Fibroblast of lung (primary cell): ENCODE measurements at regions not wholly inside any gene's neighbourhood (a gene's known extent, or its start where the extent isn't known, plus 50 kb on each side); places are given as distances from the start of the nearest gene placed in this dataset.

Experiments used
- DNase-seq, 2 donors: peaks; one replicate each; pipeline versions ENCODE4 v3.0.0 to v3.0.0-alpha.2; 2010; ENCODE audit warnings: low read depth in 2 of 2
- H2AFZ ChIP-seq: 2 replicates; pipeline ENCODE4 v1.5.1; 2012; ENCODE audit warnings: low read length, control low read depth, inconsistent platforms
- H3K27ac ChIP-seq: 2 replicates; pipeline ENCODE4 v1.5.1; 2011; ENCODE audit warnings: low read length, control low read depth; ENCODE audit not compliant: insufficient read depth
- H3K27me3 ChIP-seq: 2 replicates; pipeline ENCODE4 v1.5.1; 2011; ENCODE audit warnings: mild to moderate bottlenecking, low read length; ENCODE audit not compliant: control insufficient read depth, insufficient read depth
- H3K36me3 ChIP-seq: 2 replicates; pipeline ENCODE4 v1.5.1; 2011; ENCODE audit warnings: low read length; ENCODE audit not compliant: control insufficient read depth, insufficient read depth
- H3K4me1 ChIP-seq: 2 replicates; pipeline ENCODE4 v1.5.1; 2011; ENCODE audit warnings: low read length; ENCODE audit not compliant: control insufficient read depth, insufficient read depth; ENCODE audit errors: extremely low read depth
- H3K4me2 ChIP-seq: 2 replicates; pipeline ENCODE4 v1.5.1; 2011; ENCODE audit warnings: low read length, control low read depth; ENCODE audit not compliant: insufficient read depth; ENCODE audit errors: extremely low read depth
- H3K4me3 ChIP-seq, 4 experiments: fragments of 200-600 bp in 1 of 4; sonication (generic) in 1 of 4; replicated peaks in 1 of 4; 2 replicates each; pipeline ENCODE4 v1.5.1; 2011 to 2016; ENCODE audit warnings: low read length in 4 of 4, low read depth in 3 of 4, mild to moderate bottlenecking in 3 of 4, control low read depth in 2 of 4, inconsistent platforms in 1 of 4, mixed read lengths in 1 of 4; ENCODE audit not compliant: insufficient read depth in 1 of 4; ENCODE audit errors: control extremely low read depth in 1 of 4
- H3K79me2 ChIP-seq: 2 replicates; pipeline ENCODE4 v1.5.1; 2012; ENCODE audit warnings: mild to moderate bottlenecking, low read length, inconsistent platforms; ENCODE audit not compliant: control insufficient read depth, insufficient read depth
- H3K9ac ChIP-seq: 2 replicates; pipeline ENCODE4 v1.5.1; 2011; ENCODE audit warnings: mild to moderate bottlenecking, low read length, control low read depth; ENCODE audit not compliant: insufficient read depth
- H3K9me3 ChIP-seq: 2 replicates; pipeline ENCODE4 v1.5.1; 2012; ENCODE audit warnings: low read depth, low read length; ENCODE audit not compliant: control insufficient read depth, insufficient read depth
- H4K20me1 ChIP-seq: 2 replicates; pipeline ENCODE4 v1.5.1; 2011; ENCODE audit warnings: low read length; ENCODE audit not compliant: control insufficient read depth, insufficient read depth; ENCODE audit errors: extremely low read depth
- EZH2 ChIP-seq: IDR thresholded peaks from 2 replicates; pipeline ENCODE4 v1.5.1; 2012; ENCODE audit warnings: low read length, control low read depth, mild to moderate bottlenecking; ENCODE audit errors: missing control alignments
- TF ChIP-seq, protein P1 (sequence below), 2 donors: IDR thresholded peaks in 1 of 2; conservative IDR thresholded peaks in 1 of 2; 1 replicate in 1 of 2; 2 replicates in 1 of 2; pipeline ENCODE4 v1.5.1; 2011 to 2012; ENCODE audit warnings: low read length in 2 of 2, control low read depth in 1 of 2, inconsistent platforms in 1 of 2, low read depth in 1 of 2, mild to moderate bottlenecking in 1 of 2

DNA sequence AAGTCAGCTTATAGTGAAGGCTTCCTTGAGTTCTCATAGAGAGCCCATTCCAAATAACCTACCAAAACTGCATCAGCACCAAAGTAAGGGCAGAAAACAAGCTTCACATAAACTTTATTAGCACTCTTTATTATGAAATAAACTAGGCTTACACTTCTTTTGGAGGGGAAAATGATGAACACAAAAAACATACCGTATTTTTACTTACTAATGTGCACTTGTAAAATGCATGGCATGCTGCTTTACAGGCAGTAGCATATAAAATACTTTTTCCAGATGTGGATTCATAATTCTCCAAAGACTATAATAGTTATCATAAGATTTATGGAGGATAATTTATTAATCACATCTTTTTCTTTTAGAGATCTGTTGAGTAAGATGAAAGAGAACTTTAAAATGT, 133.9 kb downstream of the OSR1 start:
- no peaks in the 10 kb centered on the region for H3K79me2 ChIP-seq
- no peak overlapping the region for H2AFZ ChIP-seq
- no peaks in the 10 kb centered on the region for H3K4me1 ChIP-seq

DNA sequence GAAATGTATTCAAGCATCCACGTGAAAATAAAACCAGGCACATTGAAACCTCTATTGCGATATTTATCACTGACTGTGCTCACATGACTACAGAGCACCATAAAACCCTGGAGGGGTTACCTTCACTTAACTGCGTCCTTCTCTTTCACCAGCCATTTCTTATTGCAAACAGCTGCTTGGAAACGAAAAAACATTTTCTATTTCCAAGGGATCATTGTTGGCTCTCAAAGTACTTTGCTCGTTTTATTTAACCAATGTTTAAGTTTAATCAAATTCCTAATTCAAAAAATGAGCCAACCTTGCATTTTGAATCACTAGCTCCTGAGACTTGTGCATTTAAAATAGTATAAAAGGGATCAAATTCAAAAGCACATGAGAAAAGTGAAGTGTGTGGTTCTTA, 134.4 kb downstream of the OSR1 start:
- no peaks in the 10 kb centered on the region for H3K4me1 ChIP-seq
- H4K20me1 ChIP-seq: no peaks in the 10 kb centered on the region
- H3K27me3 ChIP-seq: no peaks in the 10 kb centered on the region
- H3K36me3 ChIP-seq: no peaks in the 10 kb centered on the region
- no peak overlapping the region for H3K4me2 ChIP-seq
- TF ChIP-seq, protein P1, sequence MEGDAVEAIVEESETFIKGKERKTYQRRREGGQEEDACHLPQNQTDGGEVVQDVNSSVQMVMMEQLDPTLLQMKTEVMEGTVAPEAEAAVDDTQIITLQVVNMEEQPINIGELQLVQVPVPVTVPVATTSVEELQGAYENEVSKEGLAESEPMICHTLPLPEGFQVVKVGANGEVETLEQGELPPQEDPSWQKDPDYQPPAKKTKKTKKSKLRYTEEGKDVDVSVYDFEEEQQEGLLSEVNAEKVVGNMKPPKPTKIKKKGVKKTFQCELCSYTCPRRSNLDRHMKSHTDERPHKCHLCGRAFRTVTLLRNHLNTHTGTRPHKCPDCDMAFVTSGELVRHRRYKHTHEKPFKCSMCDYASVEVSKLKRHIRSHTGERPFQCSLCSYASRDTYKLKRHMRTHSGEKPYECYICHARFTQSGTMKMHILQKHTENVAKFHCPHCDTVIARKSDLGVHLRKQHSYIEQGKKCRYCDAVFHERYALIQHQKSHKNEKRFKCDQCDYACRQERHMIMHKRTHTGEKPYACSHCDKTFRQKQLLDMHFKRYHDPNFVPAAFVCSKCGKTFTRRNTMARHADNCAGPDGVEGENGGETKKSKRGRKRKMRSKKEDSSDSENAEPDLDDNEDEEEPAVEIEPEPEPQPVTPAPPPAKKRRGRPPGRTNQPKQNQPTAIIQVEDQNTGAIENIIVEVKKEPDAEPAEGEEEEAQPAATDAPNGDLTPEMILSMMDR (conservative IDR thresholded peaks at IDR 0.05 in 1 of 2, IDR thresholded peaks at IDR 0.05 in 1 of 2; ENCODE audit: low read depth in 1 of 2, low read length in 2 of 2): no peak
- no peak for TF ChIP-seq EZH2
- H3K79me2 ChIP-seq: no peaks in the 10 kb centered on the region
- H3K9me3 ChIP-seq: no peaks in the 10 kb centered on the region
- no peak overlapping the region for H2AFZ ChIP-seq
- DNase-seq: no peak
- H3K4me3 ChIP-seq: no peak overlapping the region
- H3K9ac ChIP-seq: no peak overlapping the region
- no peak overlapping the region for H3K27ac ChIP-seq

More for the DNA sequence above, 133.9 kb downstream of the OSR1 start:
- Histone ChIP-seq H3K27ac (no peak overlapping the region), H3K36me3 (no peaks in the 10 kb centered on the region), H3K4me2 (no peak overlapping the region), H3K9me3 (no peaks in the 10 kb centered on the region), H3K9ac (no peak overlapping the region), H3K4me3 (no peak overlapping the region), H4K20me1 (no peaks in the 10 kb centered on the region), H3K27me3 (no peaks in the 10 kb centered on the region)
- DNase-seq: no peak
- TF ChIP-seq, protein P1 (conservative IDR thresholded peaks at IDR 0.05 in 1 of 2, IDR thresholded peaks at IDR 0.05 in 1 of 2; ENCODE audit: low read depth in 1 of 2, low read length in 2 of 2): no peak
- TF ChIP-seq EZH2: no peak

DNA sequence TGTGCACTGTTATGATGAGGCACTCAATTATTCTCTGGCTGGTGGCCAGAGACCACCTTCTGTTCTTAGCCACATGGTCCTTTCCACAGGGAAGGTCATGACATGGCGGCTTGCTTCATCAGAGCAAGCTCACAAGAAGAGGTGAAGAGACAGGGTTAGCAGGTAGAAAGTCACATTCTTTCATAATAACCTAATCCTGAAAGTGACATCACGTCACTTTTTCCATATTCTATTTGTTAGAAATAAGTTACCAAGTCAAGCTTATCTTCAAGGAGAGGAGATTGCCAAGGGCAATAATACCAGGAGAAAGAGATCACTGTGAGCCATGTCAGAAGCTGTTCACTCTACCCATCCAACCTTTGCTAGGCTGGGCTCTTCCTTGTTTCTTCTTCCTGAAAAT, 139.4 kb downstream of the OSR1 start:
- no peaks in the 10 kb centered on the region for H3K27me3 ChIP-seq
- no peak overlapping the region for H3K4me3 ChIP-seq
- no peaks in the 10 kb centered on the region for H3K4me1 ChIP-seq
- no peak overlapping the region for H3K4me2 ChIP-seq
- no peaks in the 10 kb centered on the region for H4K20me1 ChIP-seq
- DNase-seq: peak in 1 of 2 donors; percentile 34
- no peaks in the 10 kb centered on the region for H3K79me2 ChIP-seq
- H3K9ac ChIP-seq: no peak overlapping the region
- TF ChIP-seq EZH2: no peak
- TF ChIP-seq, protein P1 (conservative IDR thresholded peaks at IDR 0.05 in 1 of 2, IDR thresholded peaks at IDR 0.05 in 1 of 2; ENCODE audit: low read depth in 1 of 2, low read length in 2 of 2): no peak
- H3K27ac ChIP-seq: no peak overlapping the region
- no peaks in the 10 kb centered on the region for H3K36me3 ChIP-seq
- no peaks in the 10 kb centered on the region for H3K9me3 ChIP-seq
- H2AFZ ChIP-seq: no peak overlapping the region
